Tibial nerve (tissue), 4 donors: ENCODE measurements at regions not wholly inside any gene's neighbourhood (a gene's known extent, or its start where the extent isn't known, plus 50 kb on each side); places are given as distances from the start of the nearest gene placed in this dataset.
"Not testable (repeated sequence)": the region's sequence is repeated elsewhere in the genome, so short reads cannot be mapped to it uniquely, and the experiment has no call there.

Source experiments
- DNase-seq, 2 donors: peaks; one replicate each; pipeline ENCODE4 v3.0.0-alpha.2; 2019; ENCODE audit warnings: low spot score in 2 of 2
- H3K27ac ChIP-seq, 4 donors: fragments of 200-600 bp; sonication (generic) in 3 of 4; one replicate each; pipeline ENCODE4 v1.5.1; 2017 to 2019; ENCODE audit warnings: mild to moderate bottlenecking in 1 of 4
- H3K27me3 ChIP-seq, 2 donors: fragments of 200-600 bp; sonication (generic) in 1 of 2; one replicate each; pipeline versions ENCODE4 v1.5.1 to v1.6.0; 2017 to 2019
- H3K36me3 ChIP-seq, 3 donors: fragments of 200-600 bp; sonication (generic); one replicate each; pipeline ENCODE4 v1.5.1; 2018 to 2019
- H3K4me1 ChIP-seq, 4 donors: fragments of 200-600 bp; sonication (generic) in 3 of 4; one replicate each; pipeline ENCODE4 v1.5.1; 2017 to 2019
- H3K4me3 ChIP-seq, 4 donors: fragments of 200-600 bp; sonication (generic) in 3 of 4; one replicate each; pipeline ENCODE4 v1.5.1; 2017 to 2019; ENCODE audit warnings: mild to moderate bottlenecking in 1 of 4, moderate library complexity in 1 of 4
- H3K9me3 ChIP-seq, 4 donors: fragments of 200-600 bp; sonication (generic) in 3 of 4; one replicate each; pipeline ENCODE4 v1.5.1; 2017 to 2019
- CTCF ChIP-seq, 5 experiments: fragments of 200-600 bp in 3 of 5; fragments of 450-650 bp in 2 of 5; sonication (generic) in 3 of 5; IDR thresholded peaks; one replicate each; pipeline ENCODE4 v1.5.1; 2016 to 2019; ENCODE audit warnings: antibody characterized with exemption in 5 of 5, mild to moderate bottlenecking in 3 of 5, moderate library complexity in 2 of 5
- EP300 ChIP-seq, 2 donors: sonication (generic); formaldehyde crosslinking; IDR thresholded peaks; one replicate each; pipeline ENCODE4 v1.6.1; 2017; ENCODE audit warnings: antibody characterized with exemption in 2 of 2, mild to moderate bottlenecking in 1 of 2
- POLR2A ChIP-seq, 2 donors: fragments of 450-650 bp; IDR thresholded peaks; one replicate each; pipeline ENCODE4 v1.6.1; 2017; ENCODE audit warnings: antibody characterized with exemption in 2 of 2, mild to moderate bottlenecking in 2 of 2, moderate library complexity in 2 of 2
- WGBS, 2 donors: methylation state at CpG; one replicate each; pipeline ENCODE4 v1.1.5; 2018; 5-methylcytosine and 5-hydroxymethylcytosine counted together

- Histone ChIP-seq H3K36me3 (no peaks in the 10 kb centered on the region), H3K4me1 (peaks cover 0 to 9% (median 7%) of the 10 kb centered on the region in 4 donors), H3K27ac (peak overlapping the region in 2 of 4 donors; percentile 0 to 7), H3K9me3 (no peaks in the 10 kb centered on the region), H3K4me3 (no peak overlapping the region), H3K27me3 (peaks cover 0 to 2% of the 10 kb centered on the region in 2 donors)
- TF ChIP-seq CTCF (IDR thresholded peaks at IDR 0.05) (no peak), EP300 (IDR thresholded peaks at IDR 0.05) (no peak), POLR2A (IDR thresholded peaks at IDR 0.05) (no peak)
- 8 to 15% methylated on average over 1 of the region's 1 CpG for WGBS, 2 donors
- no peak for DNase-seq
Measured at GRCh38 chr7:149670288-149670687, 103.1 kb downstream of the ZNF467 start.

- H3K4me3 ChIP-seq = no peak overlapping the region
- H3K36me3 ChIP-seq = no peaks in the 10 kb centered on the region
- no peak overlapping the region for H3K27ac ChIP-seq
- no peak for DNase-seq
- TF ChIP-seq EP300 (IDR thresholded peaks at IDR 0.05) = no peak
- TF ChIP-seq CTCF (IDR thresholded peaks at IDR 0.05) = peak in 2 of 5 experiments; percentile 21 to 25
- no peaks in the 10 kb centered on the region for H3K9me3 ChIP-seq
- H3K27me3 ChIP-seq = peaks cover 0 to 2% of the 10 kb centered on the region in 2 donors
- 32 to 39% methylated on average over 7 of the region's 7 CpGs for WGBS, 2 donors
- H3K4me1 ChIP-seq = peaks cover 0 to 9% (median 7%) of the 10 kb centered on the region in 4 donors
Measured at GRCh38 chr7:149669121-149669818, 104.1 kb downstream of the ZNF467 start.

GRCh38 chr7:149666360-149666945, 106.9 kb downstream of the ZNF467 start:
- H3K27me3 ChIP-seq = peaks cover 0 to 2% of the 10 kb centered on the region in 2 donors
- 52 to 60% methylated on average over 1 of the region's 1 CpG for WGBS, 2 donors
- H3K36me3 ChIP-seq = no peaks in the 10 kb centered on the region
- TF ChIP-seq CTCF (IDR thresholded peaks at IDR 0.05) = no peak
- TF ChIP-seq EP300 (IDR thresholded peaks at IDR 0.05) = no peak
- TF ChIP-seq POLR2A (IDR thresholded peaks at IDR 0.05) = no peak
- H3K4me1 ChIP-seq = peaks cover 0 to 9% (median 7%) of the 10 kb centered on the region in 4 donors
- H3K9me3 ChIP-seq = peaks cover 0 to 5% (median 0%) of the 10 kb centered on the region in 4 donors
- no peak for DNase-seq
- no peak overlapping the region for H3K4me3 ChIP-seq
- H3K27ac ChIP-seq = no peak overlapping the region

GRCh38 chr7:149665618-149666017, 107.8 kb downstream of the ZNF467 start:
- not testable (repeated sequence) for H3K27ac ChIP-seq

GRCh38 chr7:149664666-149665065, 108.7 kb downstream of the ZNF467 start:
- TF ChIP-seq POLR2A (IDR thresholded peaks at IDR 0.05) (no peak), EP300 (IDR thresholded peaks at IDR 0.05) (no peak), CTCF (IDR thresholded peaks at IDR 0.05) (no peak)
- no peak overlapping the region for H3K27ac ChIP-seq
- H3K27me3 ChIP-seq = peaks cover 0 to 2% of the 10 kb centered on the region in 2 donors
- H3K4me3 ChIP-seq = no peak overlapping the region
- H3K9me3 ChIP-seq = peaks cover 0 to 5% (median 0%) of the 10 kb centered on the region in 4 donors
- no peaks in the 10 kb centered on the region for H3K4me1 ChIP-seq
- DNase-seq = no peak
- H3K36me3 ChIP-seq = no peaks in the 10 kb centered on the region
- 74 to 91% methylated on average over 1 of the region's 1 CpG for WGBS, 2 donors

More at GRCh38 chr7:149665618-149666017, 107.8 kb downstream of the ZNF467 start:
- H3K9me3 ChIP-seq, H3K4me1 ChIP-seq, H3K36me3 ChIP-seq, DNase-seq, H3K27me3 ChIP-seq, H3K4me3 ChIP-seq: not testable (repeated sequence)
- 67 to 80% methylated on average over 2 of the region's 2 CpGs for WGBS, 2 donors
